H1 (cell line): ENCODE measurements at regions not wholly inside any gene's neighbourhood (a gene's known extent, or its start where the extent isn't known, plus 50 kb on each side); places are given as distances from the start of the nearest gene placed in this dataset. TPM values are rescaled to one million over a fixed set of nuclear protein-coding genes. Genes with fewer than 3 reads are reported as not detected.
A peak's percentile ranks its signal among the peaks of the same experiment; 100 is the strongest.

Experiments used
- microRNA counts: library from miRNA; unstranded; fragments of <30 nt; microRNA quantifications from one replicate; lab custom pipeline; 2015
- microRNA-seq, 2 experiments: library from miRNA; unstranded; fragments of <30 nt; microRNA quantifications; one replicate each; pipeline versions ENCODE4 to v1.2.0, GENCODE V29; 2016 to 2020; ENCODE audit warnings: borderline microRNAs expressed in 2 of 2, borderline number of aligned reads in 2 of 2, borderline replicate concordance in 1 of 2
- small RNA-seq: library from polyadenylated mRNA; stranded (forward); fragments of <200 nt; extraction: miRNeasy Mini kit (QIAGEN cat#:217004); gene quantifications from one replicate; pipeline ENCODE3, GENCODE V24; 2013; ENCODE audit not compliant: insufficient read depth

MicroRNA genes in the stretch of these regions (microRNA counts, 767-probe panel; counts per million panel counts)
- microRNA hsa-miR-663b (lab: Ali Mortazavi, UCI) = 879 counts per million, percentile 95 among the panel's probes with 10 or more counts

Small RNAs in the stretch of these regions (microRNA-seq; reads per million reads assigned to microRNA genes)
- 0 reads per million in 2 experiments for gene MIR663B

Small RNAs in the stretch of these regions (small RNA-seq; reads per million reads assigned to genes)
- gene MIR663B (not detected), gene RNA5-8SP5 (0.86 reads per million)
